ENCODE measurements at regions not wholly inside any gene's neighbourhood (a gene's known extent, or its start where the extent isn't known, plus 50 kb on each side); places are given as distances from the start of the nearest gene placed in this dataset.

DNA sequence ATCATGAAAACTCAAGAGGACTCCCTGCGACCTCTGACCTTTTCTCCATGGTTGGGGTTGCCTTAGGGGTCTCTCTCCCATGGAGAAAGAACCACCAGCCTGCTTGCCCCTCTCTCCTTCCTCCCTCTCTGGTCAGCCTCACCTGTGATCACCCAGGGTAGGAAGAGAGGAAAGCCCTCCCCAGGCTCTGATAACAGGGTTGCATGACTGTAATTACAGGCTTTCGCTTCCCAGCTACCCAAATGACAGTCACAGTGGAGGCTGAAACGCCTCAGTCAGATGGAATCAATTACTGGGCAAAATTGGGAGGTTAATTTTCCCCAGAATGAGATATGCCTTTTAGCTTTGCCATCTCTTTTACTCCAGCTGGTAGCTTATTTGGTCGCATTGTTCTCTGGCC, 265.8 kb upstream of the SOX9 start:
- TF ChIP-seq, protein P1, sequence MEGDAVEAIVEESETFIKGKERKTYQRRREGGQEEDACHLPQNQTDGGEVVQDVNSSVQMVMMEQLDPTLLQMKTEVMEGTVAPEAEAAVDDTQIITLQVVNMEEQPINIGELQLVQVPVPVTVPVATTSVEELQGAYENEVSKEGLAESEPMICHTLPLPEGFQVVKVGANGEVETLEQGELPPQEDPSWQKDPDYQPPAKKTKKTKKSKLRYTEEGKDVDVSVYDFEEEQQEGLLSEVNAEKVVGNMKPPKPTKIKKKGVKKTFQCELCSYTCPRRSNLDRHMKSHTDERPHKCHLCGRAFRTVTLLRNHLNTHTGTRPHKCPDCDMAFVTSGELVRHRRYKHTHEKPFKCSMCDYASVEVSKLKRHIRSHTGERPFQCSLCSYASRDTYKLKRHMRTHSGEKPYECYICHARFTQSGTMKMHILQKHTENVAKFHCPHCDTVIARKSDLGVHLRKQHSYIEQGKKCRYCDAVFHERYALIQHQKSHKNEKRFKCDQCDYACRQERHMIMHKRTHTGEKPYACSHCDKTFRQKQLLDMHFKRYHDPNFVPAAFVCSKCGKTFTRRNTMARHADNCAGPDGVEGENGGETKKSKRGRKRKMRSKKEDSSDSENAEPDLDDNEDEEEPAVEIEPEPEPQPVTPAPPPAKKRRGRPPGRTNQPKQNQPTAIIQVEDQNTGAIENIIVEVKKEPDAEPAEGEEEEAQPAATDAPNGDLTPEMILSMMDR (IDR thresholded peaks at IDR 0.05) = no peak
- TF ChIP-seq POLR2AphosphoS5 (IDR thresholded peaks at IDR 0.05) = no peak
